HG03045 (cell line): ENCODE measurements at regions not wholly inside any gene's neighbourhood (a gene's known extent, or its start where the extent isn't known, plus 50 kb on each side); places are given as distances from the start of the nearest gene placed in this dataset.

Experiments used
- ATAC-seq: cut with Tn5 transposase; IDR thresholded peaks from one replicate; pipeline ENCODE4 v1.9.1; 2021; ENCODE audit warnings: mild to moderate bottlenecking, moderate library complexity; ENCODE audit not compliant: unreplicated experiment

DNA sequence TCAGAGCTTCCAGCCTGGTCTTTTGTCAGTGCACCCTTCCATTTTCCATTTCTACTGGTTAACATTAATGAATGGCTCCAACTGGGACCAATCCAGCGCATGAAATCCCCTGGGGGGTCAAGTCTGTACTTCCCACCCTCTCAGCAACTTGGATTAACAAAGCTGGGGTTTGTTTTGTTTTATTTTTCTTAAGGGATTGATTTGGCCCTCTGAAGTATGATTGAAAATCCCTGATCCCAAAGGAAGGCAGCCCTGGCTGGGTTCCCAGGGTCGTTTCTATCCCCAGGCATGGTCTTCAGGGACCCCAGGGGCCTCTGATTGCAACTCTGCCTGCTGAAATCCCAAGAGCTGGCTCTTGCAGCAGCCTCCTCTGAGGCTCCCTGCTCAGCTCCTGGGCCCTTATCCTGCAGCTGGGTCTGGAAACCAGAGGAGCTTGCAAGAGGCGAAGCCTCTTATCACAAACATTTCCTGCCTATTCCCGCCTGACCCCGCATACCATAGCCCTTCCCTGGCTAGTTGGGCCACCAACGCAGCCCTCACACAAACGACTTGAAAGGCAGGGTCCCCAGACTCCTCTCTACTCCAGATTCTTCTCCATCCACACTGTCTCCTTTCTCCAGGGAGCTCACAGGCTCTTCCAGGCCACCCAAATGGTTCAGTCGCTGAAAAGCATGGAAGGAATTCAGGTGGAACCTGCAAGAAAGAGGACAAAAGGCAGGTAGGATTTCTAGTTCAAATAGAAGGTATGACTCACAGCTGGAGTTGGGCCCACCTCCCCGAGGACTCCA, 109.7 kb upstream of the PKDCC start:
- no peak for ATAC-seq

GRCh38 chr2:41940060-41940744, 107.6 kb upstream of the PKDCC start:
- ATAC-seq, result no peak

GRCh38 chr2:41940745-41941063, 107.1 kb upstream of the PKDCC start:
- ATAC-seq, result no peak

- no peak for ATAC-seq
Observed at GRCh38 chr2:41941831-41942230, 106.0 kb upstream of the PKDCC start.

DNA sequence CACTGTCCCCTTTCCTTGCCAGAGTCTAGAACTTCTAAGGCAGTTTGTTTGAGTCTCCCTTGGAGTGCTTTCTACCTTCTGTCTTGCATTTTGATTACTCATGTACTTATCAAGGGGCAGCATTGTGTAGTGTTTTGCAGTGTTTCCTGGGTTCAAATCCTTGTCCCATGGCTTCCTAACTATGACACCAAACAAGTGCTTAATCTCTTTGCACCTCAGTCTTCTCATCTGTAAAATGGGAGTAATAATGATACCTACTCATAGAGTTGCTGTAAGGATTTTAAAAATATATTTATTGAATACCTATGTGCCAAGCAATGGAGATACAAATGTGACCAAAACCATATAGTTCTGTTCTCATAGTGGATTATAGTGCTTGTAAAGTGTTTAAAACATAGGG, 105.5 kb upstream of the PKDCC start:
- no peak for ATAC-seq

DNA sequence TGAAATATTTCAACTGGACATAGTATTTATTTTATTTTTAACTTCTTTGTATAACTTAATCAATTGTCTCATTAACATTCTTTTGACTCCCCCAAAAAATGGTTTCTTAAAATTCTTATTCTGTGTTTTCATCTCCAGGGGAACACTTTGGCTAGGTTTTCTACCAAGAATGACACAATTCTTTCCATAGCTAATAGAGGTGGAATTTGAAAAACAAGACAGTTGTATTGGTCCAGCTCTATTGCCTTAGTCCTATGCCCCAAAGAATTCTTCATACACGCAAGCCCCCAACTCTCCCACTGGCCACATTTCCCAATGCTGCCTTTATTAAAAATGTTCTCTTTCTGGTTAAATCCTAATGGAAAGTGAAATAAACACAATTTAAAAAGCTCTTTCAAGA, 104.7 kb upstream of the PKDCC start:
- no peak for ATAC-seq

GRCh38 chr2:41944220-41944880, 103.5 kb upstream of the PKDCC start:
- no peak for ATAC-seq

GRCh38 chr2:41947701-41948396, 100.0 kb upstream of the PKDCC start:
- no peak for ATAC-seq

- ATAC-seq, result no peak
Observed at GRCh38 chr2:41948397-41948763, 99.4 kb upstream of the PKDCC start.

GRCh38 chr2:41949091-41949882, 98.5 kb upstream of the PKDCC start:
- no peak for ATAC-seq

- no peak for ATAC-seq
Observed at GRCh38 chr2:41949883-41950665, 97.7 kb upstream of the PKDCC start.

DNA sequence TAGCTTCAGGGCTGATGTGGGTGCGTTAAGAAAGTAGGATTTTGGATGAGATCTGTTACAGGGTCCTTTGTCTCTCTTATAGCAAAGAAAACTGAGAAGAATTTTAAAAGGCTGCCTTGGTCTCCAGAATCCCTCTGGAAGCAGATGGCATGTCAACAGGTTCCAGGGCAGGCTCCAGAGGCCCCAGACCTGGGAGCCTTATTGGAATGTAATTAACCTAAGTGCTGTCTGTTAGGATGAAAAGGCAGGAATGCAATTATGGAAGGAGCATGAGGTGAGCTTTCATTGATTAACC, 97.2 kb upstream of the PKDCC start:
- no peak for ATAC-seq

- ATAC-seq, result no peak
Observed at GRCh38 chr2:41954304-41955291, 93.2 kb upstream of the PKDCC start.

GRCh38 chr2:41955316-41956043, 92.3 kb upstream of the PKDCC start:
- no peak for ATAC-seq

- no peak for ATAC-seq
Observed at GRCh38 chr2:41957431-41957830, 90.4 kb upstream of the PKDCC start.

DNA sequence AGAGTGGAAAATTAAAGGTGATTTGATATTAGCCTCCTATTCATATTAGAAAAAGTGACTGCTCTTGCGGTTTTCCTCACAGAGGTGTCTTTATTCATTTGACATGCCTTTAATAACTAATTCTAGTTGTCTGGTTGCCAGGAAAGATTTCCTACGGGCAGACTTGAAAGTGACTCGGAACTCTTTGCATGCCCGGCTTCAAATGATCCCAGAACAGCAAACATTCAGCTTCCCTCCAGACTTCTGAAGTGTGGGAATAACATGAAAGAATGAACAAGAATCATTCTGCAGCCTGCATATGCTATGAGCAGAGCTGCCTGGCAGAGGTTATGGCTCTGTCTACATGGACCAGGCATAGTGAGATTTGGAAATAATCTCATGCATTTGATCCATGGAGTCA, 89.6 kb upstream of the PKDCC start:
- no peak for ATAC-seq

DNA sequence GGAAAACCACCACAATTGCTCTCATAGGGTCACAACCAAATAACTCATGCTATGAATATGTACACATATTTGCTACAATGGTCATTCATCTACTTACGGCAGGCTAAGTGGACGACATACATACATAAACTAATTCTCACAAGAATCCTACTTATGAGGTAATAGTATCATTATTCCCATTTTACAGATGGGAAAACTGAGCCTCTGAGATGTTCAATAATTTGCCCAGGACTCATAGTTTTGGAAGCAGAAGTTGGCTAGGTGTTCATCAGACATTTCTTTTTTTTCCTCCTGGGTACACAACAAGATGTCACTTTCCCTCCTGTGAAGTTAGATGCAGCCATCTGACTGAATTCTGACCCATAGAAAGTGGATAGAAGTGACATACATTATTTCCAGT, 89.0 kb upstream of the PKDCC start:
- no peak for ATAC-seq

- ATAC-seq, result no peak
Observed at GRCh38 chr2:41959760-41960159, 88.1 kb upstream of the PKDCC start.
